ENCODE measurements at regions not wholly inside any gene's neighbourhood (a gene's known extent, or its start where the extent isn't known, plus 50 kb on each side); places are given as distances from the start of the nearest gene placed in this dataset.
"Not testable (repeated sequence)": the region's sequence is repeated elsewhere in the genome, so short reads cannot be mapped to it uniquely, and the experiment has no call there.

DNA sequence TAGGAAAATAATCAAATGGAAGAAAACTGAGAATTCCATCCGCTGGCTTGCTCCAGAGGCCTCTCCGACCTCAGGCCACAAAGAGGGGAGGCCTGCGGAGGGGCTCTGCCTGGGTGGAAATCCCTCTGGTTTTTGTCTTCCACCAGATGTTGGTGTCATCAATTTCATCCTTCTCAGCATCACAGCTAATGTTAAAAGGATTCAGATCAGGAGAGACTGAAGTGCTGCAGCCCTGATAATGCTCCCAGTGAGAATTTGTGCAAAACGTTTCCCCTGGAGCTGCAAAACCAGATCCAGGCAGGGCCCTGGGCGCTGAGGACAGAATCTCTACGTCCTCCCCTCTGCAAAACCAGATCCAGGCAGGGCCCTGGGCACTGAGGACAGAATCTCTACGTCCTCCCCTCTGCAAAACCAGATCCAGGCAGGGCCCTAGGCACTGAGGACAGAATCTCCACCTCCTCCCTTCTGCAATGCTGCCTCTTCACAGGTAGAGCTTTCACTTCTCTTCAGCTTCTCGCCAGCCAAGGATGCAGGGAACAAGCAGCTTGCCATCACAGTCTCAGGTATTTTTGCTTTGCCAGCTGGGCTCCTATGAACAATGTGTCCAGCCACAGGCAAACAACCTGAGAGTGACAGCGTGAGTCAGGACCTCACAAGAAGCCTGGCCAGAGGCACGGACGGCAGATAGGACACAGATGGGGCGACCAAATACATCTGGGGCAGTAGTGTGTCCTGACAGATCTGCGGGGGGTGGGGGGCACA lies 81.2 kb downstream of the TMEM18 start:
- DNase-seq (ENCODE audit: extremely low read depth in 1 of 2, low read depth in 1 of 2) = no peak

DNA sequence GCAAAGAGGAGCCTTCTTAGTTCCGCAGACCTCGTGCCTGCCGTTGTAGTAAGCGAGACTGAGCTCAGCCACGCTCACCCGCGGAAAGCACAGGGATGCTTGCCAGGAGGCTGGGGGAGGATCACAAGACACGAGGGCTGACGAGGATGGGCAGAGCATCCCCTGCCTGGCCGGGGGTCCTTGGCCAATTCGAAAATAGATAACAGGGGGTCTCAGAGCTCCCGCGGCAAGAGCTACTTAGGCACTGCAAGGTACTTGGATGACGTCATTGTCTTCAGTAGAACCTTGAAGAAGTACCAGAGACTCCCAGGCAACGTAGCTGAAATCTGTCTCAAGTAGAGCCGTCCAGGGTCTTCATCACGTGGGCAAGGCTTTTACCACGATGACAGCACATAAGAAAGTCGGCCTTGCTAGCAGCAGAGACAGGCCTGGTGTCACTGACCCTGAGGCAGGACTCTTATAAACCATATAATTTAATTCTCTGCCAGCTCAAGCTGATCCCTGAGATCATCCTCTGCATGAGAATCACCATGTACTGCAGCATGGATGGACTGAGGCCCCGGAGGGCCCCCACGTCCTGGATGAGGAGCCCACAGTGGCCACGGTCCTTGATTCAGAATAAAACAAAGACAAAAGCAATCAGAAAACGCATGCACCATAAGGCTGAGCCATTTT lies 81.9 kb downstream of the TMEM18 start:
- no peak for DNase-seq (ENCODE audit: extremely low read depth in 1 of 2, low read depth in 1 of 2)

DNA sequence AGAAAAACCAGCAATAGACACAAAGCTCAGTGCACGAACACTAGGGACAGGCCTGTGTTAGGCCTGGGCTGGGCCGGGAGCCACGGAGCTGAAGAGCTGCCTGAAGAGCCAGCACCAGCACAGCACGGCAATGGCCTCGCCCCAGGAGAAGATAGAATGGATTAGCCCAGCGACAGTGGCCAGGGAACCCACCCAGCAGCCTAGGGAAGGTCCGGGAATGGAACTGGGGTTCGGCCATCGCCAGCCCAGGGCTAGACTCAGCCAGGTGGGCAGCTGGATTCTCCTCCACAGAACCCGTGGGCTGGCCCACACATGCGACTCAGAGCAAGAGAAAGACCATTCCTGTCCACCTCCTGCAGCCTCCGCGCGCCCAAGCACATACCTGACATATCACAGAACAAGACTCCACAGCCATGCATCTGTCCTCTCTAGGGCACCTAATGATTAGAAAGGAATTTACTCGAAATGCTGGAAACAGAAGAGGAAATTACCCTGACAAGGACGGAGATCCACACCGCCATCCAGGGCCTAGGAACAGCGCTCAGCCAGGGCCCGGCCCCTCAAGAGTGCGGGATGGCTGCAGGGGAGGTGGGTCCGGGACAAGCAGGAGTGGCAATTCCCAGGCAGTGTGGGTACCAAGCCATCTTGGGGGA lies 82.8 kb downstream of the TMEM18 start:
- DNase-seq (ENCODE audit: extremely low read depth in 1 of 2, low read depth in 1 of 2) = no peak

DNA sequence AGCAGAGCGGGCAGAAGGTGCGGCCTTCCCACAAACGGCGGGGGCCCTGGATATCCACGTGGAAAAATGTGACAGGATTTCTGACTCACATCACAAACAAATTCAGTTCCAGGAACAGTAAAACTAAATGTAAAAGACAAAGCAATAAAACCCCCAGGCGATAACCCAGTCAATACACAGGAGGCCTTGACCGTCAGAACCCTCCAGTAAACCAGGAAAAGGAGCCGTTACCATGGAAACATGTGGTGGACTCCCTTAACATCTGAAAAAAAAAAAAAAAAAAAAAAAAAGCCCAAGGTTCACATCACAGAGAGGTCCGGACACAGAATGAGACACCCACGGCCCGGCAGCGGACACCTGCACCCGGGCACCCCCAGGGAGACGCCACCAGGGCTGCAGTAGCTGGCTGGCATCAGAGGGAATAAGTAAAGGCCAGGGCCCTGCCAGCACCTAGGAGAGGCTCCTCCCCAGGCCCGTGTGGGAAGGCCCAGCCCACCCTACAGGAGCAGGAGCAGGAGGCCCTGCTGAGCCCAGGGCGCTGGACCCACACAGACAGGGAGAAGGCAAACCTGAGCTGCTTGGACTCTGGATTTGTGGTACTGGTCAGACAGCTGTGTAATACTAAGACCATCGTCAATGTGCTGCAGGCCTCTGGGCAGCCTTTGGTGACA lies 83.7 kb downstream of the TMEM18 start:
- no peak for DNase-seq (ENCODE audit: extremely low read depth in 1 of 2, low read depth in 1 of 2)

DNA sequence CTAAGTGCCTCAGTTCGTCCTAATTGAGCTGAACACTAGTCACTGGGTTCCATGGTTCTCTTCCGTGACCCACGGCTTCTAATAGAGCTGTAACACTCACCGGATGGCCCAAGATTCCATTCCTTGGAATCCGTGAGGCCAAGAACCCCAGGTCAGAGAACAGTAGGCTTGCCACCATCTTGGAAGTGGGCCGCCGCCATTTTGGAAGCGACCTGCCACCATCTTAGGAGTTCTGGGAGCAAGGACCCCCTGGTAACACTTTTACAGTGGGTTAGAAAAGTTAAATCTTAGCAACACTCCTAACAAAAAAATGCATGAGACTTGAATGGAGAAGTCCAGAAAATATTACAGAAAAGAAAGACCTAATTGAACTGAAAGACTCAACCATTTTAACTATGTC lies 84.5 kb downstream of the TMEM18 start:
- DNase-seq (ENCODE audit: extremely low read depth in 1 of 2, low read depth in 1 of 2) = no peak

DNA sequence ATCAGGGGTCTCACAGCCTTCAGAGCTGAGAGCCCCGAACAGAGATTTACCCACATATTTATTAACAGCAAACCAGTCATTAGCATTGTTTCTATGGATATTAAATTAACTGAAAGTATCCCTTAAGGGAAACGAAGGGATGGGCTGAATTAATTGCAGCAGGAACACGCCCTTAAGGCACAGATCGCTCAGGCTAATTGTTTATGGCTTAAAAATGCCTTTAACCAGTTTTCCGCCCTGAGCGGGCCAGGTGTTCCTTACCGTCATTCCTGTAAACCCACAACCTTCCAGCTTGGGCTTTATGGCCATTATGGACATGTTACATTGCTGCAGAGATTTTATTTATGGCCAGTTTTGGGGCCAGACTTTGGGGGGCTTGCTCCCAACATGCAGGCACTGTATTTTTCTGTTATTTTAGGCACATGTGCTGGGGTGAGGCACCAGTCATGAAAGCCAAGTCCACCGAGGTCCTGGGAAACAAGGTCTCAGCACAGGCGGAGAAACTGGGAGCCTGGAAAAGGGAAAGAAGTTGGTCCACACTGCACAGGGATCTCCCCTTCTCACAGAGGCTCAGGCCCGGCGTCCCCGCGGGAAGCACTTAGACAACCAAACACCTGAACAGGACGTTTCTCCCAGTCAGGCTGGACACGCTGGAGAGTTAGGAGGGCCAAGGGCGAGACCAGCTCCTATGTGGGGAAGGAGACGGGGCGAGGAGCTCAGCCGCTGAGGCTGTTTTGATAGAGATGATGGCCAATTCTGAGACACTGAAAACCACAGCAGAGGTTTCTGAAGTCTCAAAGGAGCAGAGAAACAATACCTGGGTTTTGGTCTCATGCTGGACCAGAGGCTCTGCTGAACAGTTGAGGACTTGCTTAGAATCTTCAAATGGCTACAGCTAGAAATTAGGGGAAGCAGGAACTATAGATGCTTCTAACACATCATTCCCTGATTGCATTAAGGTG lies 86.7 kb downstream of the TMEM18 start:
- no peak for DNase-seq (ENCODE audit: extremely low read depth in 1 of 2, low read depth in 1 of 2)

DNA sequence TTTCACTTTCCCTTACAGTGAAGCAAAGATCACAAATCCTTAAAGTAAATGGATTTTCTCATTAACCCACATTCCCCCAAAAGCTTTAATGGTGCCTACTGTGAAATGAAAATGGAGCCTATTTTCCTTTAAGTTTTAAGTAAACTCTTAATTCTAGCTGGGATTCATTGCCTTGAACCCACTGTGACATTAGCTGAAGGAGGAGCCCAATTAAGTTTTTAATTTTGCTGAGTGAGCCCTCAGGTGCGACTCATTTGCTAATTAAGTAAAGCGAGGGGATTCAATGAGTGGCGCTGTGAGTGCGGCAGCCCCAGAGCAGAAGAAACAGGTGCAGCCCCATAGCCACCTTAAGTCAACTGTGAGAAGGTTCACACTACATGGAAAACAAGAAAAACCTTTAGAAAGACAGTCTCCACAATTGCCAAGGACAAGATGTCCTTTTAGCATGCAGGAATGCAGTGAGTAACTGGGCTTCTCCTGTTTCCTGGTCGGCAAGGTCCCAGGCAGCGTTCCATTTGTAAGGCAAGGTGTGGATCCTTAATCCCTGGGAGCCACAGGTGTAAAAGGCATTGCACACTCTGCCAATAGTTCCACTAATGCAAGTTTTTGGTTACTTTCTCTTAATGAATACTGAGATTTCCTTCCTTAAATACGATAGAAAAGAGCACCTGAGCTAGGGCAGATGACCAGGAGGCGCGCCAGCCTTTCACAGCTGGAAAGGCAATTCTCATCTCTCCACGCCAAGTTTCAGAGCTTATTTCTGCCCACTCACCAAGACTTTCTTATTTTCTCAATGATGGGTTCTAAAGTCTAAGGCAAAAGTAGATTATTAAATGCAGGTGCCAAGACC lies 87.7 kb downstream of the TMEM18 start:
- DNase-seq (ENCODE audit: extremely low read depth in 1 of 2, low read depth in 1 of 2) = no peak

DNA sequence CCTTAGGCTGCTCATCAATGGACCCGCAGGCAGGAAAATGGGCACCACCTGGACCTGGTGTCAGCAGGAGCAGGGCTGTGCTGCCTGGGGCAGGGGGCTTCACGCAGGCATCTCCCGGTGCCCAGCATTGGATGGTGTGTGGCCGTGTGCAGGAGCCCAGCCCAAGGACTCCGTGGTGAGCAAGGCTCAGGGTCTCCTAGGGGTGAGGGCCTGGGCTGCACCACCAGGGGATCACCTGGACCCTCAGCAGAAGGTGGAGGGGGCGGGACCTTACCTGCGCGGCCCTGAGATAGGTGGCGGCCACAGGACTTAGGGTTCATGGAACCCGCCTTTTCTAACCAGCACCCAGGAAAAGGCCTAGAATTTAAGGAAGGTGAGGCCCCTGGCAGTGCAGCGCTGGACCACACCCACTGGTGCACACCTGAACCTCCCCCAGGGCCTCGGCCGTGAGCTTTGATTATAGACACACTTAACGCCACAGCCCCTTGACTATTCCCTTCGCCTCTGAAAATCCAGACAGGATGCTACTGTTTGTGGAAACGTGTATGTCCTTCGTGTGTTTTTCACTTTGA lies 89.0 kb downstream of the TMEM18 start:
- no peak for DNase-seq (ENCODE audit: extremely low read depth in 1 of 2, low read depth in 1 of 2)

DNA sequence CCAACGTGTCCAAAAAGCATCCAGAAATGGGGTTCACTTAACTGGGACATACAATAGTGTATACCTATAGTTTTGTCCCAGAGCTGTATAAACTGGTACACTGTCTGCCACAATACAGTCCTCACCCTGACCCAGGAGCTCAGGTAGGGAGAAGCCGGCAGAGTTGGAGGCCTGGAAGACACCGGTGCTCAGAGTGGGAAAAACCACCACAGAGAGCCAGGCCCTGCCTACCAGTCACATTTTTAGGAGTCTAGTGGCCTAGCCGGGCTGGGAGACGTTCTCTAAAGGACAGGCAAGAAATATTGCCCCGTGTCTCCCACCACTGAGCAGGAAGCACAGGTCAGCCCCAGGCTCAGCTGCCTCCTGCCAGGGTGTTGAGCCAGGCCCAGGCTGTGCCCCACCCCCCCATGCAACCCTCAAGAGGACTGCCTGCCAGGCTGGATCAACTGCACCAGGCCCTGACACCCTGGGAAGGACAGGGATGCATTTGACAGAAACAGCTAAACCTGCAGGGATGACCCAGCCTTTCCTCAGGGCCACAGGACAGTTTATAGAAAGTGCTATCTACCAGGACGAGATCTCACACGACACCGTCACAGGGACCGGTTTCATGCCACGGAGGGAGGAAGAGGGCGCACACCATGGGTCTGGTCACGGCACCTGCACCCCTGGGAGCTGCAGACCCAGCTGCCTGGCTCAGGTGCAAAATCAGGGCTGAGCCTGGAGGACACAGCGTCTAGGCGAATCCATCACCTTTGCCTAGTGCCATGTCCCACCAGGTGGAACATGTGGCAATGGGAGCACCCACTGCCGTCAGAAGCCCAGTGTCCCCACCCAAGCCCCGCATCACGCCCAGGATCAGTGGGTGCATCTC lies 89.9 kb downstream of the TMEM18 start:
- DNase-seq (ENCODE audit: extremely low read depth in 1 of 2, low read depth in 1 of 2) = no peak

DNA sequence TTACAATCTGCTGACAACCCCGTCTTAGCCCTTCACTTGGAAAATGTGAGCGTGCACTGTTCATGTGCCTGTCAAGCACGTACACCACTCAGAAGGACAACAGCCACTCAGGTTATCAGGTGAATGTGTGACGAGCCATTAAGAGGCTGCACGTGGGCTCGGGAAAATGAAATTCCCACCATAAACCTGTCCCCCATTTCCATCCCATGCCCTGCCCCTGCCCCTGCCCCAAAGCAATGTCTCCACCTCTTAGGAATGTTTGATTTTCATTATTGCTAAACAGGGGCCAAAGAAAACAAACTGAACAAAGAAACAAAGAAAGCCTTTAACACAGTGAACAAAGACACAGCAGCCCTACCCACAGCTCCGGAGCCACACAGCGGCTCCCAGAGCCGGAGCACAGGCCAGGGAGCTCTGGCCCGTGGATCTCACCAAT lies 90.5 kb downstream of the TMEM18 start:
- no peak for DNase-seq (ENCODE audit: extremely low read depth in 1 of 2, low read depth in 1 of 2)

DNA sequence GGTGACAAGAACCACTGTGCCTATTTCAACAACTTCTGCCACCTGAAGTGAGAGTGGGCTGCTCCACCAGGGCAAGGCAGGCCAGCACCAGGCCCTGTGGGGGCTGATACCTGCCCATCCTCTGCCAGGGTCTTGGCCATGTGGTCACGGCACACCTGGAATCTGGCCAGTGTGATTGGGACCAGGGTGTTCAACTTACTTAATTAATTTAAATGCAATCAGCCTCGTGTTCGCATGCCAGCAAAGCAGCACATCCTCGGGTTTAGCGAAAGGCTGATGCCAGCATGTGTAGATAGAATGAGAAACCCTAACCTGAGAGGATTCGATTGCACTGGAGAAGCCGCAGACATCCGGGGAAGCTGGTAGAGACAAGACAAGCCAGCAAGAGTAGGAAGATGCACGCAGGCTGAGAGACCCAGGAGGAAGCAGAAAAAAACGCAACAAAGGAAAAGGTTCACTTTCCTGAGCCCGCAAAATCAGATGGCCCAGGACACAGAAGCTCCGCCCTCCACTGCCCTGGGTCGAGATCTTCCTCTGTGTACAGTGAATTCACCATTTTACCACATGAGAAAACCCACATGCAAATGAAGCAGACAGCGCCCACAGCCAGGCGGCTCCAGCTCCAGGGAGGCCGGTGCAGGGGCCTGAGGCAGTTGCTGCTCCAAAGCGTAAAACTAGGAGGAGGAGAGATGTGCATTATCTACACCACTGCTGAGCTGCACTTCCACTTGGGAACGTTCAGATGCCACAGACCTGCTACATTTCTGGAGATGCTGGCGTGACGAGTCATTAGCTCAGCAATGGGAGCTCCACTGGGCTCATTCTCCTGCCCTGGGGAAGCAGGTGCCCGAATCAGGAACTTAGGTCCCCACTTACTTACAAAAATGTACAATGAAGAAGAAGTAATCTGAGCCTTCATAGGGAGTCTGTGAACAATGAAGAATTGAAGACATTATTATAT lies 92.1 kb downstream of the TMEM18 start:
- DNase-seq (ENCODE audit: extremely low read depth in 1 of 2, low read depth in 1 of 2) = no peak

DNA sequence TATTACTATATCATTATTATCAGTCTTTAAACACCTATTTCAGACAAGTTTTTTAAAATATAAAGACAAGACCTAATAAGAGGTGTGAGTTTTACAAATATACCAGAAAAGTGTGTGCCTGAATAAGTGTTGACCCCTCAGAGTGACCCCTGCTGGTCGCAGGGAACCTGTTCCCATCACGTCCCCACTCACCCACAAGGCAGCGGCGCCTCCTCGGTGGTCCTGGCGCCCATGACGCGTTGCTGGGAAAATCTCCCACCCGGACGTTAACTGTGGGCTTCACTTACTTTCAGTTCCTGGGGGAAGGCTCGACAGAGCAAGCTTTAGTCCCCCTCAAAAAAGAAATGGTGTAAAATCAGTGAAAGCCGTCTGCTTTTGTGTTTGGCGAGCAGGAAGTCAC lies 93.5 kb downstream of the TMEM18 start:
- DNase-seq (ENCODE audit: extremely low read depth in 1 of 2, low read depth in 1 of 2) = no peak

DNA sequence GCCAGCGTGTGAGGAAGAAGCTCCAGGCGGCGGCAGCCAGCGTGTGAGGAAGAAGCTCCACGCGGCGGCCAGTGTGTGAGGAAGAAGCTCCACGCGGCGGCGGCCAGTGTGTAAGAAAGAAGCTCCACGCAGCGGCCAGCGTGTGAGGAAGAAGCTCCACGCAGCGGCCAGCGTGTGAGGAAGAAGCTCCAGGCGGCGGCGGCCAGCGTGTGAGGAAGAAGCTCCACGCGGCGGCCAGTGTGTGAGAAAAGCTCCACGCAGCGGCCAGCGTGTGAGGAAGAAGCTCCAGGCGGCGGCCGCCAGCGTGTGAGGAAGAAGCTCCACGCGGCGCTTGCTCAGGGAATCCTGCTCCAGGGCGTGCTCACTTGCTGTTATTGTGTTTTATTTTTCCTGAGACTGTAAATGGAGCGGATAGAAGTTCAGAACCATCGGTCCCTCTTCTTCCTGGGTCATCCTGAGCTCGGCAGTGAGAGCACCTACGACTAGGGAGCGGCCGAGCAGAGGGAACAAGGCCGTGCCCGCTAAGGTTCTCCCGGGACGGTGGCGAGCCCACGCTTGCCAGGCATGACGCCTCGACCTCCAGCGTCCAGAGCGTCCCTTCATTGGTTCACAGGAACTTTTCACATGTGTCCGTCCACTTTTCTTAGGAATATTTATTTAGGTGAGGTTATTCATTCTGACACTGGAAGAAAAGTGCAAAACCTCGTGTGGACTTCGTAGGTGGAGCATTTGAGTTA lies 94.2 kb downstream of the TMEM18 start:
- no peak for DNase-seq (ENCODE audit: extremely low read depth in 1 of 2, low read depth in 1 of 2)

DNA sequence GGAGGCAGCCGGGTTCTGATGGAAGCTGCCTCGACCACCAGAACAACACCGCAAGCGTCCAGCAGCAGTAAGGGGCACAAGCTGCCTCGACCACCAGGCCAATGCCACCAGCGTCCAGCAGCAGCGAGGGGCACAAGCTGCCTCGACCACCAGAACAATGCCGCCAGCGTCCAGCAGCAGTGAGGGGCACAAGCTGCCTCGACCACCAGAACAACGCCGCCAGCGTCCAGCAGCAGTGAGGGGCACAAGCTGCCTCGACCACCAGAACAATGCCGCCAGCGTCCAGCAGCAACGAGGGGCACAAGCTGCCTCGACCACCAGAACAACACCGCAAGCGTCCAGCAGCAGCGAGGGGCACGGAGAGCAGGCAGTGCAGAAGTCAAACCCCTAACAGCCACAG lies 94.9 kb downstream of the TMEM18 start:
- DNase-seq (ENCODE audit: extremely low read depth in 1 of 2, low read depth in 1 of 2) = not testable (repeated sequence)

DNA sequence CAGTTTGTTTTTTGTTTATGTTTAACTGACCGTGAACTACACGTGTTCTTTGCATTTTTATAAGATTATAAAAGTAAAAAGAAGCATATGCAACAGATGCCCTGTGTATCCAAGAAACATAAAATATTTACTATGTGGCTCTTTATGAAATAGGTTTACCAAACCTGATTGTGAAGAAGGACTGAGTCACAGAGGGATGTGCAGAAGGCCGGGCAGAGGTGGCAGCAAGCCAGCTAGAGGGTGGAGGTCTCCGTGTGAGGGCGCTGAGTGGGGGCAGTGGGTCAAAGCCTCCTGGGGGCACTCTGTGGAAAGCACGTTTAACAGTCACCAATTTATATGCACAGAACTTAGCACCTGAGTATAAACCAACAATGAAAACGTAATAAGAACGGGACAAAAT lies 97.2 kb downstream of the TMEM18 start:
- DNase-seq (ENCODE audit: extremely low read depth in 1 of 2, low read depth in 1 of 2) = no peak

DNA sequence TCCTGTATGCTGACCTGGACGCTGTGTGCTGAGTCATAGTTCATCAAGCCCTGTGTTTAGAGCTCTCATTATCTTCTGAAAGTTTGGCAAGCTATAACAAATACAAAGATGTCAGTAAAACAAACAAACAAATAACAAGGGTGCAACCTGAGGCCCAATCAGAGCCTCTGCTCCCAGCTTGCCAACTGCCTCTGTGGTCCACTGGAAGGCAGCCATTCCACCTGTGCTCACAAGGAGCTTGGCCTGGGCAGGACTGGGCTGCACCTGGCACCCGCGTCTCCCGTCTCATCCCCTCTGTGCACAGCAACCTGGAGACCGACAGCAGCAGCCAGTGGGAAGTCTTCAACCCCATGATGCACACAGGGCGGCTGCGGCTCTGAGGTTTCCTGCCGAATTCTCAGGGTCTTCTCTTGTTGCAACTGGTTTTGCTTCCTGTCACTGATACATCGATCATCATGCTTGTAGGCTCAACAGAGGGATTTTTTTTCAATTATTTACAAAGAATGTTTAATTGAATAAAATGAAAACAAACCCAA lies 97.8 kb downstream of the TMEM18 start:
- DNase-seq (ENCODE audit: extremely low read depth in 1 of 2, low read depth in 1 of 2) = no peak
